ENCODE measurements at regions not wholly inside any gene's neighbourhood (a gene's known extent, or its start where the extent isn't known, plus 50 kb on each side); places are given as distances from the start of the nearest gene placed in this dataset.
"Not testable (repeated sequence)": the region's sequence is repeated elsewhere in the genome, so short reads cannot be mapped to it uniquely, and the experiment has no call there.

DNA sequence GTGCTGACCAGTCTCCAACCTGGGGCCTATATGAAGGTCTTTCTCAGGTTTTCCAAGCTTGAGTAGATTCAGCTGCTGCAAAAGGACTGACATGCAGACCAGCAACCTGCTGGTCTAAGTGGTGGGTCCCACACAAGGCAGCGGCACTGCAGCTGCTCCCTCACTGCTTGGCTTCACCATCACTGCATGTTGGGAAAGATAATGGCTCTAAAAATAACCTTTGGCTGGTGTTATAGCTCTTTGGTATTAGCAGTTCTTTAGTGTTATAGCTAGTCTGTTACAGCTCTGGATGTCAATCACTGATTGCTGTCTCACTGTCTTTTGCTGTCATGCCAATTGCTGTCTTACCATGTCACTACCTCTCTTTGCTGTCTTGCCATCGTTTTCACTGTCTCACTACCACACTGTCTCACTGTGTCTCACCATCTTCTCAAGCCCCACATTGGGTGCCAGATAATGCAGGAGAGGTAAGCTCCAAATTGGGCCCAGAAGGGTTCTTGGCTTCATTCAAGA, 726.4 kb downstream of the TENT5A start:
- Histone ChIP-seq H3K4me3 (ENCODE audit: low read length in 2 of 2) (no peak overlapping the region), H3K27ac (ENCODE audit: low read depth in 2 of 2, low read length in 2 of 2) (no peak overlapping the region), H3K36me3 (ENCODE audit: control insufficient read depth in 2 of 2, insufficient read depth in 2 of 2, low read length in 2 of 2) (no peaks in the 10 kb centered on the region), H3K9ac (ENCODE audit: low read depth in 1 of 2, low read length in 2 of 2) (no peak overlapping the region), H3K4me1 (ENCODE audit: control insufficient read depth in 2 of 2, insufficient read depth in 2 of 2, low read length in 2 of 2) (no peaks in the 10 kb centered on the region), H3K27me3 (ENCODE audit: control insufficient read depth in 2 of 2, insufficient read depth in 2 of 2, low read length in 2 of 2) (no peaks in the 10 kb centered on the region), H3K9me3 (ENCODE audit: control insufficient read depth in 2 of 2, low read length in 2 of 2) (peaks cover 0 to 10% of the 10 kb centered on the region in 2 donors)

DNA sequence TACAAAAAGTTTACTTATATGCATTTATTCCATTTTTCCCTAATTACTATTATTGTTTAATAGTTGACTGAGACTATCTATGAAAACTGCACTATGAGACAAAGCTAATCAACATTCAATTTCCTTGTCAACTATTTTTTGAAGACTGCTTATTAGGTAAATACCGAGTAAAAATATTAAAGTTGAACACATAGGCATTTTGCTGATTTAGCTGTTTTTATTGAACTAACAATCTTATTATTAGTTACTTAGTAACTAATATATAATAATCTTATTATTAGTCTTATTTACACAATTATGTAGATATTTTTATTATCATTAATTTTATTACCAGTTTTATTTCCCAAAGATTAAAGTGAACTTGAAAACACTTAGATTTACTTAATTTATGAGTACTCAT, 728.8 kb downstream of the TENT5A start:
- no peaks in the 10 kb centered on the region for H3K4me1 ChIP-seq (ENCODE audit: control insufficient read depth in 2 of 2, insufficient read depth in 2 of 2, low read length in 2 of 2)

DNA sequence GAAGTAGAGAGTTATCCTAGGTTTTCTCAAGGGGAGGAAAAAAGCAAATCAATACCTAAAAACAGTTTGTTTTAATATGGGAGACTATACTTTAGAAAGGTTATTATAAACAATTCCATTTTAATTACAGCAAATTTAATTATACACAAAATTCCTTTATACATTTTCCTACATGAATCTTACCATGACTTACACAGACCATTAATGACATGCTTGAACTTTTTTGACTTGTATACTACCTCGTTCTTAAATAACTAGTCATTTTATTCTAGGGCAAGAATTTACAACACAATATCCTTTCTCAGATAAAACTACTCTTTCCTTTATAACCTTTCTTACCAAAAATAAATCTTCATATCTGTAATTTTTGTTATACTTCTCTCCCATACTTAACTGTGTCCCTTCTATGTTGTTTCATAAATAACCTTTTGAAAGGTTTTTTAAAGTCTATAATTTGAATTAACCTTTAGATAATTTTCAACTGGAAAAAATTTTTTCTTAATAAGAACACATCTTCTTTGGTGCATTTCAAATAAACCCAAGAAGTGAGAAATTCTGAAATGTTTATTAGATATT, 729.4 kb downstream of the TENT5A start:
- Histone ChIP-seq H3K9me3 (ENCODE audit: control insufficient read depth in 2 of 2, low read length in 2 of 2) (peaks cover 0 to 10% of the 10 kb centered on the region in 2 donors), H3K9ac (ENCODE audit: low read depth in 1 of 2, low read length in 2 of 2) (no peak overlapping the region), H3K36me3 (ENCODE audit: control insufficient read depth in 2 of 2, insufficient read depth in 2 of 2, low read length in 2 of 2) (no peaks in the 10 kb centered on the region), H3K4me3 (ENCODE audit: low read length in 2 of 2) (no peak overlapping the region), H3K27me3 (ENCODE audit: control insufficient read depth in 2 of 2, insufficient read depth in 2 of 2, low read length in 2 of 2) (no peaks in the 10 kb centered on the region), H3K4me1 (ENCODE audit: control insufficient read depth in 2 of 2, insufficient read depth in 2 of 2, low read length in 2 of 2) (no peaks in the 10 kb centered on the region), H3K27ac (ENCODE audit: low read depth in 2 of 2, low read length in 2 of 2) (no peak overlapping the region)

More for the DNA sequence above, 728.8 kb downstream of the TENT5A start:
- no peaks in the 10 kb centered on the region for H3K36me3 ChIP-seq (ENCODE audit: control insufficient read depth in 2 of 2, insufficient read depth in 2 of 2, low read length in 2 of 2)
- H3K9me3 ChIP-seq (ENCODE audit: control insufficient read depth in 2 of 2, low read length in 2 of 2) = peaks cover 0 to 10% of the 10 kb centered on the region in 2 donors
- no peak overlapping the region for H3K4me3 ChIP-seq (ENCODE audit: low read length in 2 of 2)
- no peak overlapping the region for H3K27ac ChIP-seq (ENCODE audit: low read depth in 2 of 2, low read length in 2 of 2)
- no peak overlapping the region for H3K9ac ChIP-seq (ENCODE audit: low read depth in 1 of 2, low read length in 2 of 2)
- H3K27me3 ChIP-seq (ENCODE audit: control insufficient read depth in 2 of 2, insufficient read depth in 2 of 2, low read length in 2 of 2) = no peaks in the 10 kb centered on the region

DNA sequence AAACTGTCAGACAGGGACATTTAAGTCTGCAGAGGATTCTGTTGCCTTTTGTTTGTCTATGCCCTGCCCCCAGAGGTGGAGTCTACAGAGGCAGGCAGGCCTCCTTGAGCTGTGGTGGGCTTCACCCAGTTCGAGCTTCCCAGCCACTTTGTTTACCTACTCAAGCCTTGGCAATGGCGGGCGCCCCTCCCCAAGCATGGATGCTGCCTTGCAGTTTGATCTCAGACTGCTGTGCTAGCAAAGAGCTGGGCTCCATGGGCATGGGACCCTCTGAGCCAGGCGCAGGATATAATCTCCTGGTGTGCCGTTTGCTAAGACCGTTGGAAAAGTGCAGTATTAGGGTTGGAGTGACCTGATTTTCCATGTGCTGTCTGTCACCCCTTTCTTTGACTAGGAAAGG, 734.9 kb downstream of the TENT5A start:
- H3K4me3 ChIP-seq (ENCODE audit: low read length in 2 of 2); H3K36me3 ChIP-seq (ENCODE audit: control insufficient read depth in 2 of 2, insufficient read depth in 2 of 2, low read length in 2 of 2); H3K4me1 ChIP-seq (ENCODE audit: control insufficient read depth in 2 of 2, insufficient read depth in 2 of 2, low read length in 2 of 2); H3K27ac ChIP-seq (ENCODE audit: low read depth in 2 of 2, low read length in 2 of 2); H3K27me3 ChIP-seq (ENCODE audit: control insufficient read depth in 2 of 2, insufficient read depth in 2 of 2, low read length in 2 of 2); H3K9ac ChIP-seq (ENCODE audit: low read depth in 1 of 2, low read length in 2 of 2); H3K9me3 ChIP-seq (ENCODE audit: control insufficient read depth in 2 of 2, low read length in 2 of 2): not testable (repeated sequence)

DNA sequence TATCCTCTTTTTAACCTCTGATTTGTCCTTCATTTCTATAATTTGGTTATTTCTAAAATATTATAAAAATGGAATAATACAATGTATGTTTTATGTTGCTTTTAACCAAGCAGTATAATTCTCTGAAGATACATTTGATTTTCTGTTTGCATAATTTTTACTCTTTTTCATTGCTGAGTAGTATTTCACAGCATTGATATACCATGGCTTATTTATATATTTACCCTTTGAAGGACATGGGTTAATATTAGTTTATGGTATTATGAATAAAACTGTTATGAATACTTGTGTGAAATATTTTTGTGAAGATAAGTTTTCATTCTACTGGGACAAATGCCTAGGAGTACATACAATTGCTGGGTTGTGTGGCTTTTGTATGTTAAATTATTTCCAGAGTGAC, 748.6 kb downstream of the TENT5A start:
- H3K9me3 ChIP-seq (ENCODE audit: control insufficient read depth in 2 of 2, low read length in 2 of 2) = peaks cover 0 to 2% of the 10 kb centered on the region in 2 donors
- H3K27me3 ChIP-seq (ENCODE audit: control insufficient read depth in 2 of 2, insufficient read depth in 2 of 2, low read length in 2 of 2) = no peaks in the 10 kb centered on the region
- H3K36me3 ChIP-seq (ENCODE audit: control insufficient read depth in 2 of 2, insufficient read depth in 2 of 2, low read length in 2 of 2) = no peaks in the 10 kb centered on the region
- H3K4me1 ChIP-seq (ENCODE audit: control insufficient read depth in 2 of 2, insufficient read depth in 2 of 2, low read length in 2 of 2) = no peaks in the 10 kb centered on the region
- H3K4me3 ChIP-seq (ENCODE audit: low read length in 2 of 2) = no peak overlapping the region
- no peak overlapping the region for H3K27ac ChIP-seq (ENCODE audit: low read depth in 2 of 2, low read length in 2 of 2)
- H3K9ac ChIP-seq (ENCODE audit: low read depth in 1 of 2, low read length in 2 of 2) = no peak overlapping the region

DNA sequence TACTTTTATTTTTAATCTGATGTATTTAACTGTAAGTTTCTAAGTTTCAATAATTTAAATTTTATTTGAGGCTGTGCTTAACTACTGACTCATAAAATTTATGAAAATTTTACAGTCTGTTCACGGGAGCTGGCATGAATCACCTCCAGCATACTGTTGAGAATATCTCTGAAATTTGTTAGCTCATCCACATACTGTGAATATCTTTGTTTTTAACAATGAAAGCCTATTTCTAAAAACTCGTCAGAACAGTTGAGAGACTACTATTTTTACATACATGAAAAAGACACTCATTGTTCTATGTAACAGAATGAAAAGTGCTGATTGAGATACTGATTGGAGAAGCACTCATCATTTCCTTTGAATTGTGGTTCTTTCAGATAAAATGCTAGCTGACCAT, 749.3 kb downstream of the TENT5A start:
- Histone ChIP-seq H3K27me3 (ENCODE audit: control insufficient read depth in 2 of 2, insufficient read depth in 2 of 2, low read length in 2 of 2) (no peaks in the 10 kb centered on the region), H3K9me3 (ENCODE audit: control insufficient read depth in 2 of 2, low read length in 2 of 2) (peaks cover 0 to 2% of the 10 kb centered on the region in 2 donors), H3K4me1 (ENCODE audit: control insufficient read depth in 2 of 2, insufficient read depth in 2 of 2, low read length in 2 of 2) (no peaks in the 10 kb centered on the region), H3K4me3 (ENCODE audit: low read length in 2 of 2) (no peak overlapping the region), H3K27ac (ENCODE audit: low read depth in 2 of 2, low read length in 2 of 2) (no peak overlapping the region), H3K36me3 (ENCODE audit: control insufficient read depth in 2 of 2, insufficient read depth in 2 of 2, low read length in 2 of 2) (no peaks in the 10 kb centered on the region), H3K9ac (ENCODE audit: low read depth in 1 of 2, low read length in 2 of 2) (no peak overlapping the region)

DNA sequence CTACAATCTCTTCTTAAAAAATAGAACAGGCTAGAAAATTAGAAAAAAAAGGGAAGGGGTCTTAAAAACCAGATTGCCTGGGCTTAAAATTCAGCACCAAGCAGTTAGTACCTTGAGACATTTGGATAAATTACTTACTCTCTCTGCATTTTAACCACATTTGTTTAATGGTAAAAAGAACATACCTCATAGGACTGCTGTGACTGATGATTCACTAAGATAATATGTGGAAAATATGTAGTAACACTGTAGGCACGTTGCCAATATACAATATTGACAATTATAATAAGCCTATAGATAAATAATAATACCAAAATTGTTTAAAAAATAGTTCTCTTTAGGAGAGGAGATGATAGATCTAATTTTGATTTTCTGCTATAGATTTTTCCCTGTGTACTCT, 750.4 kb downstream of the TENT5A start:
- H3K4me1 ChIP-seq (ENCODE audit: control insufficient read depth in 2 of 2, insufficient read depth in 2 of 2, low read length in 2 of 2) = no peaks in the 10 kb centered on the region
- peaks cover 0 to 2% of the 10 kb centered on the region in 2 donors for H3K9me3 ChIP-seq (ENCODE audit: control insufficient read depth in 2 of 2, low read length in 2 of 2)
- H3K4me3 ChIP-seq (ENCODE audit: low read length in 2 of 2) = no peak overlapping the region
- no peaks in the 10 kb centered on the region for H3K27me3 ChIP-seq (ENCODE audit: control insufficient read depth in 2 of 2, insufficient read depth in 2 of 2, low read length in 2 of 2)
- no peak overlapping the region for H3K27ac ChIP-seq (ENCODE audit: low read depth in 2 of 2, low read length in 2 of 2)
- no peaks in the 10 kb centered on the region for H3K36me3 ChIP-seq (ENCODE audit: control insufficient read depth in 2 of 2, insufficient read depth in 2 of 2, low read length in 2 of 2)
- no peak overlapping the region for H3K9ac ChIP-seq (ENCODE audit: low read depth in 1 of 2, low read length in 2 of 2)

DNA sequence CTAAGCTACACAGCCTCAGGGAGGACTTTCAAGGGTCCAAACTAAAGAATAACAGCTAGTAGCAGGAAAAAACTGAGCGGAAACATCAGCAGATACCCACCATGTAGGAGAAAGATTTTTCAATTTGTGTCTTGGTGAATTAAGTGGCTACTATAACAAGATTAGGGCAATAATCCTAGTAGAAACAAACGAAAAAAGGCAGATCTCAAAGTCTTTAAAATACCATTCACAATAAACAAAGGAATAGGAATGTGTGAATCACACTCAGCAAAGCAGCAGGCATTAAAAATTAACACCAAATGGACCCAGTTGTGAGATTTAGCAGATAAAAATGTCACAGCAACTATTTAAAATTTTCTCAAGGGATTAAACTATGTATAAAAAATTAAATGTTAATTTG, 761.2 kb downstream of the TENT5A start:
- Histone ChIP-seq H3K9ac (ENCODE audit: low read depth in 1 of 2, low read length in 2 of 2) (no peak overlapping the region), H3K4me1 (ENCODE audit: control insufficient read depth in 2 of 2, insufficient read depth in 2 of 2, low read length in 2 of 2) (no peaks in the 10 kb centered on the region), H3K27me3 (ENCODE audit: control insufficient read depth in 2 of 2, insufficient read depth in 2 of 2, low read length in 2 of 2) (no peaks in the 10 kb centered on the region), H3K4me3 (ENCODE audit: low read length in 2 of 2) (no peak overlapping the region), H3K9me3 (ENCODE audit: control insufficient read depth in 2 of 2, low read length in 2 of 2) (peaks cover 0 to 3% of the 10 kb centered on the region in 2 donors), H3K36me3 (ENCODE audit: control insufficient read depth in 2 of 2, insufficient read depth in 2 of 2, low read length in 2 of 2) (no peaks in the 10 kb centered on the region), H3K27ac (ENCODE audit: low read depth in 2 of 2, low read length in 2 of 2) (no peak overlapping the region)

DNA sequence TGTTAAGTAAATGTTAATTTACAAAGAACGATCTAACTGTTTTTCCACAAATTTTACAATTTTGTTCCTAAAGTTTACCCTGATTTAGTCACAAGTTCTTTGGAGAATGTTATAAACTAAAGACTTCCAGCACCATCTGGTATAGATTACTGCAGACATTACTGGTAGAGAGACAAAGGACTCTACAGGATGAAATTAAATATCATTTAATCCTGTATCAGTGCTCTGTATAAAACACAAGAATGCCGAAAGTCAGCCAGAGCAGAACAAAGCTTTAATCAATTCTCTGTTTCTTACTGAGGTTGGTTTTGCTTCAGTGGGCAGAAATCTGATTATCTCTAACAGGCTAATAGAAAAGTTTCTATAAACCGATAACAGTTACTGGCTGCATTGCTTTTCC, 763.6 kb downstream of the TENT5A start:
- Histone ChIP-seq H3K9ac (ENCODE audit: low read depth in 1 of 2, low read length in 2 of 2) (no peak overlapping the region), H3K4me3 (ENCODE audit: low read length in 2 of 2) (no peak overlapping the region), H3K4me1 (ENCODE audit: control insufficient read depth in 2 of 2, insufficient read depth in 2 of 2, low read length in 2 of 2) (no peaks in the 10 kb centered on the region), H3K9me3 (ENCODE audit: control insufficient read depth in 2 of 2, low read length in 2 of 2) (peaks cover 0 to 3% of the 10 kb centered on the region in 2 donors), H3K27me3 (ENCODE audit: control insufficient read depth in 2 of 2, insufficient read depth in 2 of 2, low read length in 2 of 2) (no peaks in the 10 kb centered on the region), H3K36me3 (ENCODE audit: control insufficient read depth in 2 of 2, insufficient read depth in 2 of 2, low read length in 2 of 2) (no peaks in the 10 kb centered on the region), H3K27ac (ENCODE audit: low read depth in 2 of 2, low read length in 2 of 2) (no peak overlapping the region)

DNA sequence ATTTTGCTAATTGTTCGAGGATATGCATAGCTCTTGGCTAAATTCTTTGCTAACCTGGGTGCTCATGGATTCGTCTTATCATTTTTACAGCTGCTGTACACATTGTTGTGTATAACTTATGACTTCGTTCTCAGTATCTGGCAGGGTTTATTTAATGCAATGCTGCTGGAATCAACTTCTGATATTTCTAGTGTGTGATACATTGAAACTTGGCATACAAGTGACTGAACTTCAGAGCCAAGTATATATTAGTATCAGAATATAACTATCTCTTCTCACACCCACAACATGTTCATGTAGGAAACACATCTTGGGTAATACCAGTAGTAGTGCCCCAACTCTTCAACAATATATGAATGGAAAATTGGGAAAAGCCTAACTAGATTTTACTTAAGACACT, 764.2 kb downstream of the TENT5A start:
- Histone ChIP-seq H3K27ac (ENCODE audit: low read depth in 2 of 2, low read length in 2 of 2) (no peak overlapping the region), H3K36me3 (ENCODE audit: control insufficient read depth in 2 of 2, insufficient read depth in 2 of 2, low read length in 2 of 2) (no peaks in the 10 kb centered on the region), H3K4me3 (ENCODE audit: low read length in 2 of 2) (no peak overlapping the region), H3K9me3 (ENCODE audit: control insufficient read depth in 2 of 2, low read length in 2 of 2) (peaks cover 0 to 3% of the 10 kb centered on the region in 2 donors), H3K4me1 (ENCODE audit: control insufficient read depth in 2 of 2, insufficient read depth in 2 of 2, low read length in 2 of 2) (no peaks in the 10 kb centered on the region), H3K27me3 (ENCODE audit: control insufficient read depth in 2 of 2, insufficient read depth in 2 of 2, low read length in 2 of 2) (no peaks in the 10 kb centered on the region), H3K9ac (ENCODE audit: low read depth in 1 of 2, low read length in 2 of 2) (no peak overlapping the region)

DNA sequence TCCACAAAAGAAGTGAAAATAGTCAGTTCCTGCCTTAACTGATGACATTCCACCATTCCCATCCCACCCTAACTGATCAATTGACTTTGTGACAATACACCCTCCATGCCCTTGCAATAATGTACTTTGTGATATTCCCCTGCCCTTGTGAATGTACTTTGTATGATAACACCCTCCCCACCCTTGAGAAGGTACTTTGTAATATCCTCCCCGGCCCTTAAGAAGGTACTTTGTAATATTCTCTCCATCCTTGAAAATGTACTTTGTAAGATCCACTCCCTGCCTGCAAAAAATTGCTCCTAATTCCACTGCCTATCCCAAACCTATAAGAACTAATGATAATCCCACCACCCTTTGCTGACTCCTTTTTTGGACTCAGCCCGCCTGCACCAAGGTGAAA, 771.3 kb downstream of the TENT5A start:
- not testable (repeated sequence) for H3K4me1 ChIP-seq (ENCODE audit: control insufficient read depth in 2 of 2, insufficient read depth in 2 of 2, low read length in 2 of 2); H3K9ac ChIP-seq (ENCODE audit: low read depth in 1 of 2, low read length in 2 of 2); H3K36me3 ChIP-seq (ENCODE audit: control insufficient read depth in 2 of 2, insufficient read depth in 2 of 2, low read length in 2 of 2); H3K27me3 ChIP-seq (ENCODE audit: control insufficient read depth in 2 of 2, insufficient read depth in 2 of 2, low read length in 2 of 2); H3K27ac ChIP-seq (ENCODE audit: low read depth in 2 of 2, low read length in 2 of 2); H3K4me3 ChIP-seq (ENCODE audit: low read length in 2 of 2); H3K9me3 ChIP-seq (ENCODE audit: control insufficient read depth in 2 of 2, low read length in 2 of 2)
